GM12878 (cell line): ENCODE measurements at regions not wholly inside any gene's neighbourhood (a gene's known extent, or its start where the extent isn't known, plus 50 kb on each side); places are given as distances from the start of the nearest gene placed in this dataset.
"Not testable (repeated sequence)": the region's sequence is repeated elsewhere in the genome, so short reads cannot be mapped to it uniquely, and the experiment has no call there.

Experiments
- ATAC-seq: fragments of 200-7000 bp; cut with Tn5 transposase; 3 replicates; pipeline ENCODE4 v1.9.1; 2020; ENCODE audit warnings: mild to moderate bottlenecking, moderate library complexity
- BruUV-seq: library from RNA; stranded (reverse); fragments of 400-500 nt; replicated peaks from 2 replicates; lab custom pipeline; 2021; lab: Mats Ljungman, UMichigan
- CTCF ChIA-PET: fragments of 300-600 bp; sonication (Branson Sonifier 250); formaldehyde crosslinking; extraction: SDS; loops from one replicate; lab custom pipeline; 2021; ENCODE audit warnings: inconsistent platforms; lab: Yijun Ruan, JAX
- POLR2A ChIA-PET: fragments of 350-600 bp; formaldehyde crosslinking; extraction: SDS; loops from one replicate; lab custom pipeline; 2021; ENCODE audit warnings: inconsistent platforms; lab: Charles Lee
- RAD21 ChIA-PET: fragments of 300-600 bp; sonication (Branson Sonifier 250); formaldehyde crosslinking; loops from one replicate; lab custom pipeline; 2023; ENCODE audit warnings: antibody characterized with exemption; ENCODE audit not compliant: unreplicated experiment; lab: Charles Lee
- SMC1A ChIA-PET: fragments of 300-600 bp; sonication (Branson Sonifier 250); formaldehyde crosslinking; loops from one replicate; lab custom pipeline; 2023; ENCODE audit not compliant: unreplicated experiment, uncharacterized antibody; lab: Charles Lee
- DNase-seq: peaks from one replicate; pipeline ENCODE4 v3.0.0-alpha.2; 2011; ENCODE audit warnings: low read depth, low spot score
- FAIRE-seq: peaks from 3 replicates; lab custom pipeline; 2011; peaks lifted over from hg19 to GRCh38; lab: Jason Lieb, UNC
- H2AFZ ChIP-seq: 2 replicates; pipeline ENCODE4 v1.6.0; 2011; ENCODE audit warnings: low read depth, low read length, control low read depth; ENCODE audit not compliant: control insufficient read depth
- H3K27ac ChIP-seq: 2 replicates; pipeline ENCODE4 v1.5.1; 2011; ENCODE audit warnings: control low read depth; ENCODE audit not compliant: control insufficient read depth, insufficient read depth
- H3K27me3 ChIP-seq, 2 experiments: replicated peaks in 1 of 2; 2 replicates each; pipeline versions ENCODE4 v1.6.0 to v1.6.1; 2011; ENCODE audit warnings: low read length in 1 of 2; ENCODE audit not compliant: control insufficient read depth in 2 of 2, insufficient read depth in 2 of 2
- H3K36me3 ChIP-seq, 2 experiments: 2 replicates each; pipeline ENCODE4 v1.5.1; 2011; ENCODE audit warnings: low read length in 1 of 2; ENCODE audit not compliant: control insufficient read depth in 2 of 2, insufficient read depth in 2 of 2
- H3K4me1 ChIP-seq: 2 replicates; pipeline ENCODE4 v1.6.1; 2011; ENCODE audit warnings: mild to moderate bottlenecking, low read length, moderate library complexity, mixed read lengths; ENCODE audit not compliant: control insufficient read depth, insufficient read depth
- H3K4me2 ChIP-seq: 2 replicates; pipeline ENCODE4 v1.6.0; 2011; ENCODE audit warnings: control low read depth; ENCODE audit not compliant: control insufficient read depth, insufficient read depth
- H3K4me3 ChIP-seq: fragments of 200-600 bp; sonication (generic); 2 replicates; pipeline ENCODE4 v1.5.1; 2016
- H3K79me2 ChIP-seq: 2 replicates; pipeline ENCODE4 v1.6.0; 2011; ENCODE audit warnings: low read length; ENCODE audit not compliant: control insufficient read depth, insufficient read depth
- H3K9ac ChIP-seq: 2 replicates; pipeline ENCODE4 v1.8.0; 2011; ENCODE audit warnings: low read length, control low read depth, mixed read lengths; ENCODE audit not compliant: control insufficient read depth, insufficient read depth
- H3K9me3 ChIP-seq: replicated peaks from 3 replicates; pipeline ENCODE4 v1.5.1; 2011; ENCODE audit warnings: mild to moderate bottlenecking, low read length; ENCODE audit not compliant: control insufficient read depth, insufficient read depth
- H4K20me1 ChIP-seq: 2 replicates; pipeline ENCODE4 v1.6.0; 2011; ENCODE audit not compliant: control insufficient read depth, insufficient read depth
- CHD2 ChIP-seq: IDR thresholded peaks from 2 replicates; pipeline ENCODE4 v1.6.1; 2011; ENCODE audit warnings: low read depth, low read length, improper control_type of control experiment, borderline replicate concordance
- ETV6 ChIP-seq, 2 experiments: fragments of 450-650 bp in 1 of 2; IDR thresholded peaks in 1 of 2; conservative IDR thresholded peaks in 1 of 2; 2 replicates each; pipeline ENCODE4 v1.6.1; 2014; ENCODE audit warnings: antibody characterized with exemption in 1 of 2, borderline replicate concordance in 1 of 2, low read depth in 1 of 2, mild to moderate bottlenecking in 1 of 2, moderate library complexity in 1 of 2
- MLLT1 ChIP-seq: fragments of 450-650 bp; IDR thresholded peaks from 2 replicates; pipeline ENCODE4 v1.6.1; 2016; ENCODE audit warnings: mild to moderate bottlenecking
- RAD21 ChIP-seq: IDR thresholded peaks from 2 replicates; pipeline ENCODE4 v1.6.1; 2011; ENCODE audit warnings: mild to moderate bottlenecking, low read depth, low read length, moderate library complexity; ENCODE audit not compliant: insufficient read depth
- SMAD1 ChIP-seq: fragments of 450-650 bp; IDR thresholded peaks from 2 replicates; pipeline ENCODE4 v1.6.1; 2018; ENCODE audit warnings: mild to moderate bottlenecking, low read depth; ENCODE audit not compliant: partially characterized antibody
- ZNF687 ChIP-seq: fragments of 450-650 bp; IDR thresholded peaks from 2 replicates; pipeline ENCODE4 v1.6.1; 2017; ENCODE audit warnings: mild to moderate bottlenecking, moderate library complexity
- ZSCAN29 ChIP-seq: fragments of 450-650 bp; IDR thresholded peaks from 2 replicates; pipeline ENCODE4 v1.6.1; 2017; ENCODE audit warnings: mild to moderate bottlenecking, moderate library complexity
- WGBS: methylation state at CpG from one replicate; pipeline ENCODE4 v1.1.6; 2016; ENCODE audit warnings: low lambda C conversion rate; ENCODE audit not compliant: insufficient replicate concordance, insufficient coverage; ENCODE audit errors: missing lambda C conversion rate; 5-methylcytosine and 5-hydroxymethylcytosine counted together
- in situ Hi-C: fragments of 300-500 bp; cut with MboI; formaldehyde crosslinking; loops from 9 replicates; pipeline ENCODE4 v1.14.3; 2018; ENCODE audit warnings: mixed read lengths
- intact Hi-C: fragments of 100-400 bp; cut with micrococcal nuclease; formaldehyde crosslinking; loops from one replicate; pipeline ENCODE4 v1.14.2; 2022; ENCODE audit not compliant: unreplicated experiment

- ChIA-PET CTCF (interaction anchor here (0.6 to 1.7 kb wide), 3 partner anchors 14 to 508 kb away, joined by 3 to 8 read pairs (median 3); no protein-coding TSS in a partner anchor), RAD21 (interaction anchor here (0.6 to 1.9 kb wide), 6 partner anchors 14 to 76 kb away, joined by 3 to 7 read pairs (median 4); partner anchors contain the start of gene AMN1), POLR2A (interaction anchor here (1.1 to 1.3 kb wide), 2 partner anchors 56 to 67 kb away, joined by 4 read pairs; no protein-coding TSS in a partner anchor), SMC1A (interaction anchor here (0.6 to 2.0 kb wide), 9 partner anchors 10 to 154 kb away, joined by 3 to 11 read pairs (median 4); no protein-coding TSS in a partner anchor)
- H2AFZ ChIP-seq, H3K9me3 ChIP-seq, H4K20me1 ChIP-seq, H3K4me3 ChIP-seq, DNase-seq, BruUV-seq, ATAC-seq, H3K27me3 ChIP-seq, H3K79me2 ChIP-seq, H3K36me3 ChIP-seq, FAIRE-seq: not testable (repeated sequence)
- 0 out of 2 replicates have a peak, but pooled peaks have one; percentile 53 for TF ChIP-seq MLLT1
- peak overlapping the region; percentile 17; the same call in 1 of the 2 replicates for H3K9ac ChIP-seq
- WGBS, result 28% methylated on average over 11 of the region's 15 CpGs
- peaks cover 27% of the 10 kb centered on the region for H3K4me1 ChIP-seq
- in situ Hi-C loops (loop anchor here (5.0 kb wide), 1 partner anchor 42 kb away; no protein-coding TSS in a partner anchor), intact Hi-C loops (loop anchor here (5.0 to 10.0 kb wide), 2 partner anchors 77 to 400 kb away; partner anchors contain the start of gene AMN1)
- peak overlapping the region; percentile 58 for H3K4me2 ChIP-seq
- H3K27ac ChIP-seq, result peak overlapping the region; percentile 57
Observed at GRCh38 chr12:31804707-31805106, 75.9 kb upstream of the AMN1 start.

GRCh38 chr12:31804185-31804504 is 75.3 kb upstream of the AMN1 start:
- peak; percentile 7 for FAIRE-seq
- H3K9ac ChIP-seq, result peak overlapping the region; percentile 17; the same call in 1 of the 2 replicates
- H3K9me3 ChIP-seq, result no peaks in the 10 kb centered on the region; the same call in 2 of the 3 replicates
- ChIA-PET SMC1A (interaction anchor here (0.6 to 2.0 kb wide), 9 partner anchors 11 to 154 kb away, joined by 3 to 11 read pairs (median 4); no protein-coding TSS in a partner anchor), RAD21 (interaction anchor here (0.6 to 1.9 kb wide), 7 partner anchors 13 to 75 kb away, joined by 3 to 7 read pairs (median 3); partner anchors contain the start of gene AMN1), POLR2A (interaction anchor here (1.1 to 1.3 kb wide), 2 partner anchors 55 to 67 kb away, joined by 4 read pairs; no protein-coding TSS in a partner anchor), CTCF (interaction anchor here (0.6 to 1.7 kb wide), 3 partner anchors 14 to 508 kb away, joined by 3 to 8 read pairs (median 3); no protein-coding TSS in a partner anchor)
- no peaks in the 10 kb centered on the region for H3K27me3 ChIP-seq
- H3K36me3 ChIP-seq, result no peaks in the 10 kb centered on the region
- DNase-seq, result no peak
- in situ Hi-C loops (loop anchor here (5.0 kb wide), 1 partner anchor 42 kb away; no protein-coding TSS in a partner anchor), intact Hi-C loops (loop anchor here (10.0 kb wide), 1 partner anchor 399 kb away; no protein-coding TSS in a partner anchor)
- peak overlapping the region; percentile 57 for H3K27ac ChIP-seq
- peak overlapping the region; percentile 58 for H3K4me2 ChIP-seq
- ATAC-seq, result peak; percentile 40
- no peak overlapping the region for H3K4me3 ChIP-seq
- 0% methylated on average over 1 of the region's 1 CpG for WGBS
- peaks cover 24% of the 10 kb centered on the region for H3K4me1 ChIP-seq
- no peaks in the 10 kb centered on the region for H3K79me2 ChIP-seq
- H2AFZ ChIP-seq, result no peak overlapping the region; the same call in 1 of the 2 replicates
- no peaks in the 10 kb centered on the region for H4K20me1 ChIP-seq
- BruUV-seq, result no TSS peak
- TF ChIP-seq ZNF687 (peak; percentile 77), ETV6 (conservative IDR thresholded peaks at IDR 0.05 in 1 of 2, IDR thresholded peaks at IDR 0.05 in 1 of 2; ENCODE audit: borderline replicate concordance in 1 of 2, low read depth in 1 of 2) (no peak; a peak in 1 of 4 replicates), ZSCAN29 (no peak), SMAD1 (no peak), RAD21 (0 out of 2 replicates have a peak, but pooled peaks have one; percentile 1), CHD2 (no peak)
